Epithelial cell of proximal tubule (primary cell): ENCODE measurements at regions not wholly inside any gene's neighbourhood (a gene's known extent, or its start where the extent isn't known, plus 50 kb on each side); places are given as distances from the start of the nearest gene placed in this dataset.
"Not testable (repeated sequence)": the region's sequence is repeated elsewhere in the genome, so short reads cannot be mapped to it uniquely, and the experiment has no call there.

Experiments used
- DNase-seq: peaks from one replicate; pipeline ENCODE4 v3.0.0-alpha.2; 2011; ENCODE audit warnings: low read depth
- H3K4me3 ChIP-seq: 2 replicates; pipeline ENCODE4 v1.5.1; 2011; ENCODE audit warnings: low read depth, mild to moderate bottlenecking, low read length

GRCh38 chr4:49150351-49151083 is 164.4 kb downstream of the CWH43 start:
- not testable (repeated sequence) for H3K4me3 ChIP-seq, DNase-seq

GRCh38 chr4:49153011-49153410 is 166.9 kb downstream of the CWH43 start:
- DNase-seq, H3K4me3 ChIP-seq: not testable (repeated sequence)

- not testable (repeated sequence) for H3K4me3 ChIP-seq, DNase-seq
Measured at GRCh38 chr4:49154308-49155103, 168.4 kb downstream of the CWH43 start.

- H3K4me3 ChIP-seq, DNase-seq: not testable (repeated sequence)
Measured at GRCh38 chr4:49155270-49155669, 169.2 kb downstream of the CWH43 start.

GRCh38 chr4:49156309-49156708 is 170.2 kb downstream of the CWH43 start:
- H3K4me3 ChIP-seq, DNase-seq: not testable (repeated sequence)

- not testable (repeated sequence) for DNase-seq, H3K4me3 ChIP-seq
Measured at GRCh38 chr4:49157630-49158029, 171.6 kb downstream of the CWH43 start.

- not testable (repeated sequence) for DNase-seq
Measured at GRCh38 chr4:49161111-49161541, 175.1 kb downstream of the CWH43 start.

GRCh38 chr4:49164916-49165315 is 178.8 kb downstream of the CWH43 start:
- DNase-seq, H3K4me3 ChIP-seq: not testable (repeated sequence)

More at GRCh38 chr4:49161111-49161541, 175.1 kb downstream of the CWH43 start:
- H3K4me3 ChIP-seq, result not testable (repeated sequence)

GRCh38 chr4:49177847-49178246 is 191.8 kb downstream of the CWH43 start:
- not testable (repeated sequence) for H3K4me3 ChIP-seq, DNase-seq

- not testable (repeated sequence) for DNase-seq, H3K4me3 ChIP-seq
Measured at GRCh38 chr4:49181088-49181487, 195.0 kb downstream of the CWH43 start.

GRCh38 chr4:49211396-49212194 is 225.5 kb downstream of the CWH43 start:
- H3K4me3 ChIP-seq, DNase-seq: not testable (repeated sequence)

GRCh38 chr4:49213250-49213649 is 227.2 kb downstream of the CWH43 start:
- DNase-seq, H3K4me3 ChIP-seq: not testable (repeated sequence)

GRCh38 chr4:49213750-49214149 is 227.7 kb downstream of the CWH43 start:
- H3K4me3 ChIP-seq, DNase-seq: not testable (repeated sequence)

- DNase-seq, H3K4me3 ChIP-seq: not testable (repeated sequence)
Measured at GRCh38 chr4:49214453-49215081, 228.5 kb downstream of the CWH43 start.

- H3K4me3 ChIP-seq, DNase-seq: not testable (repeated sequence)
Measured at GRCh38 chr4:49215082-49215479, 229.0 kb downstream of the CWH43 start.

GRCh38 chr4:49216606-49217005 is 230.5 kb downstream of the CWH43 start:
- not testable (repeated sequence) for DNase-seq, H3K4me3 ChIP-seq
